Heart left ventricle (tissue), 13 donors: ENCODE measurements at regions not wholly inside any gene's neighbourhood (a gene's known extent, or its start where the extent isn't known, plus 50 kb on each side); places are given as distances from the start of the nearest gene placed in this dataset.

ENCODE experiments used
- CTCF ChIP-seq, 12 donors: fragments of 200-600 bp; sonication (generic) in 4 of 12; IDR thresholded peaks; one replicate each; pipeline versions ENCODE4 v1.5.0 to v1.8.0; 2018 to 2022; ENCODE audit warnings: antibody characterized with exemption in 12 of 12, mild to moderate bottlenecking in 5 of 12
- POLR2A ChIP-seq, 2 donors: fragments of 450-650 bp; IDR thresholded peaks; one replicate each; pipeline ENCODE4 v1.6.1; 2017; ENCODE audit warnings: antibody characterized with exemption in 2 of 2, mild to moderate bottlenecking in 2 of 2, moderate library complexity in 2 of 2
- donor health status: ischemic (EF 13 %, LVEDD 7.1; RV severe dilation, severe dysfunction).
- donor health status: DM: no; HTN: yes; CAD: no.
- donor health status: DM: no; HTN: no; CAD: no.
- donor health status: ischemic (EF 25% LVEDD 6.9; RV normal size, moderate dysfunction).
- donor health status: ischemic (EF 25% LVEDD 5.7; RV mildly dilated, moderate dysfunction).
- donor health status: ischemic (EF 35%, LVEDD 5.7; RV mildly dilated, moderate dysfunction).
- donor health status: nonischemic (EF 11% LVEDD 7.7; RV severe dilation, severe dysfunction).
- donor health status: DM: yes; HTN: yes; CAD: no.
- donor health status: PGD.
- donor health status: ischemic (EF 29% LVEDD 5.4; RV normal size, mild dysfunction).
- donor health status: nonischemic (EF 23%, LVEDD 6.1; RV moderate dilation, normal function).

GRCh38 chr20:62549499-62550086 lies 73.8 kb upstream of the GATA5 start:
- TF ChIP-seq CTCF (IDR thresholded peaks at IDR 0.05) (peak in 5 of 12 donors; percentile 14 to 36 (median 22)), POLR2A (IDR thresholded peaks at IDR 0.05) (no peak)
